DND-41 (cell line): ENCODE measurements at regions not wholly inside any gene's neighbourhood (a gene's known extent, or its start where the extent isn't known, plus 50 kb on each side); places are given as distances from the start of the nearest gene placed in this dataset.
A peak's percentile ranks its signal among the peaks of the same experiment; 100 is the strongest.

ENCODE experiments used
- CTCF ChIP-seq: IDR thresholded peaks from 2 replicates; pipeline ENCODE4 v1.5.1; 2012; ENCODE audit warnings: borderline replicate concordance, low read length, moderate library complexity, mild to moderate bottlenecking; ENCODE audit not compliant: poor library complexity, severe bottlenecking; ENCODE audit errors: extremely low read depth
- EZH2 ChIP-seq: IDR thresholded peaks from 3 replicates; pipeline ENCODE4 v1.6.1; 2012; ENCODE audit warnings: borderline replicate concordance, low read depth, mild to moderate bottlenecking, moderate library complexity, low read length, inconsistent platforms; ENCODE audit not compliant: severe bottlenecking

- TF ChIP-seq CTCF = peak; percentile 3
- TF ChIP-seq EZH2 = no peak
These were observed 51.4 kb upstream of the BNC2 start for GRCh38 chr9:16921855-16922254.
